DND-41 (cell line): ENCODE measurements at regions not wholly inside any gene's neighbourhood (a gene's known extent, or its start where the extent isn't known, plus 50 kb on each side); places are given as distances from the start of the nearest gene placed in this dataset.

Experiments used
- ATAC-seq: fragments of 200-7000 bp; cut with Tn5 transposase; 3 replicates; pipeline ENCODE4 v1.9.1; 2021; ENCODE audit warnings: low read depth; ENCODE audit not compliant: insufficient read depth
- DNase-seq: peaks from one replicate; pipeline ENCODE4 v3.0.0-alpha.2; 2020
- H2AFZ ChIP-seq: 2 replicates; pipeline ENCODE4 v1.6.0; 2012; ENCODE audit warnings: low read depth, low read length
- H3K27ac ChIP-seq: 2 replicates; pipeline ENCODE4 v1.5.1; 2012; ENCODE audit warnings: low read length, inconsistent platforms
- H3K27me3 ChIP-seq: fragments of 200-600 bp; sonication (generic); 2 replicates; pipeline ENCODE4 v1.6.0; 2012; ENCODE audit warnings: low read length, mild to moderate bottlenecking, inconsistent platforms; ENCODE audit not compliant: insufficient read depth, poor library complexity
- H3K36me3 ChIP-seq: 2 replicates; pipeline ENCODE4 v1.5.1; 2012; ENCODE audit warnings: low read length, inconsistent platforms; ENCODE audit not compliant: insufficient read depth
- H3K4me1 ChIP-seq: 2 replicates; pipeline ENCODE4 v1.5.1; 2012; ENCODE audit warnings: mild to moderate bottlenecking, low read length; ENCODE audit not compliant: insufficient read depth
- H3K4me2 ChIP-seq: 2 replicates; pipeline ENCODE4 v1.6.0; 2012; ENCODE audit warnings: mild to moderate bottlenecking, moderate library complexity, low read length, inconsistent platforms; ENCODE audit not compliant: insufficient read depth
- H3K4me3 ChIP-seq, 2 experiments: fragments of 200-600 bp in 1 of 2; shearing (Covaris generic) in 1 of 2; 2 replicates each; pipeline ENCODE4 v1.5.1; 2012 to 2016; ENCODE audit warnings: inconsistent platforms in 2 of 2, low read length in 2 of 2, mild to moderate bottlenecking in 2 of 2, low read depth in 1 of 2, moderate library complexity in 1 of 2
- H3K79me2 ChIP-seq: 2 replicates; pipeline ENCODE4 v1.6.0; 2012; ENCODE audit warnings: low read length, inconsistent platforms; ENCODE audit not compliant: insufficient read depth
- H3K9ac ChIP-seq: 2 replicates; pipeline ENCODE4 v1.6.0; 2012; ENCODE audit warnings: low read depth, mild to moderate bottlenecking, inconsistent platforms, low read length, moderate library complexity
- H3K9me3 ChIP-seq: 2 replicates; pipeline ENCODE4 v1.5.1; 2012; ENCODE audit warnings: low read length, moderate library complexity, mild to moderate bottlenecking, inconsistent platforms; ENCODE audit not compliant: insufficient read depth, severe bottlenecking
- H4K20me1 ChIP-seq: 2 replicates; pipeline ENCODE4 v1.6.0; 2012; ENCODE audit warnings: low read length; ENCODE audit not compliant: insufficient read depth
- CTCF ChIP-seq: IDR thresholded peaks from 2 replicates; pipeline ENCODE4 v1.5.1; 2012; ENCODE audit warnings: borderline replicate concordance, low read length, moderate library complexity, mild to moderate bottlenecking; ENCODE audit not compliant: poor library complexity, severe bottlenecking; ENCODE audit errors: extremely low read depth
- EZH2 ChIP-seq: IDR thresholded peaks from 3 replicates; pipeline ENCODE4 v1.6.1; 2012; ENCODE audit warnings: borderline replicate concordance, low read depth, mild to moderate bottlenecking, moderate library complexity, low read length, inconsistent platforms; ENCODE audit not compliant: severe bottlenecking

GRCh38 chr13:78487707-78488106 is 115.6 kb downstream of the POU4F1 start:
- no peak overlapping the region for H3K9ac ChIP-seq
- H3K9me3 ChIP-seq, result peaks cover 5% of the 10 kb centered on the region
- H3K27ac ChIP-seq, result no peak overlapping the region
- no peak overlapping the region for H2AFZ ChIP-seq
- DNase-seq, result no peak
- no peaks in the 10 kb centered on the region for H4K20me1 ChIP-seq
- H3K4me2 ChIP-seq, result no peak overlapping the region
- TF ChIP-seq EZH2, result no peak
- no peak for TF ChIP-seq CTCF
- H3K36me3 ChIP-seq, result no peaks in the 10 kb centered on the region
- H3K27me3 ChIP-seq, result no peaks in the 10 kb centered on the region
- no peaks in the 10 kb centered on the region for H3K79me2 ChIP-seq
- no peak overlapping the region for H3K4me3 ChIP-seq
- H3K4me1 ChIP-seq, result no peaks in the 10 kb centered on the region
- ATAC-seq, result no peak

DNA sequence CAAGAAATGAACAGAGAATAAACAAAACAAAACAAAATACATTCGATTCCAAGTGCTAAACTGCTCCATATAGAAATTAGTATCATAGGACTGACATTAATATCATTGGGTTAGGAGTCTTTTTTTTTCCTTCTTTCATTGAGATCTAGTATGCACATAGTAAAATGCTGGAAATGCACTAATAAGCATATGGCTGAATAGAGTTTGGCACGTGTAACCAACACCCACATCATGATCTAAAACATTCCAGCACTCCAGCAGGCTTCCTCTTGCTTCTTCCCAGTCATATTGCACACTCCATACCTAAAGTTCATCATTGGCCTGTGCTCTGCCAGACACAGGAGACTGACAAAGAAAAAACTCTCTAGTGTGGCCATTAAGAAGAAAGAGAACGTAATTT is 117.5 kb downstream of the POU4F1 start:
- Histone ChIP-seq H3K4me3 (no peak overlapping the region), H4K20me1 (no peaks in the 10 kb centered on the region), H3K27me3 (no peaks in the 10 kb centered on the region), H3K9ac (no peak overlapping the region), H2AFZ (no peak overlapping the region), H3K4me2 (no peak overlapping the region), H3K9me3 (no peaks in the 10 kb centered on the region), H3K27ac (no peak overlapping the region), H3K79me2 (no peaks in the 10 kb centered on the region), H3K36me3 (no peaks in the 10 kb centered on the region), H3K4me1 (no peaks in the 10 kb centered on the region)
- ATAC-seq, result no peak
- TF ChIP-seq EZH2 (no peak), CTCF (no peak)
- DNase-seq, result no peak

DNA sequence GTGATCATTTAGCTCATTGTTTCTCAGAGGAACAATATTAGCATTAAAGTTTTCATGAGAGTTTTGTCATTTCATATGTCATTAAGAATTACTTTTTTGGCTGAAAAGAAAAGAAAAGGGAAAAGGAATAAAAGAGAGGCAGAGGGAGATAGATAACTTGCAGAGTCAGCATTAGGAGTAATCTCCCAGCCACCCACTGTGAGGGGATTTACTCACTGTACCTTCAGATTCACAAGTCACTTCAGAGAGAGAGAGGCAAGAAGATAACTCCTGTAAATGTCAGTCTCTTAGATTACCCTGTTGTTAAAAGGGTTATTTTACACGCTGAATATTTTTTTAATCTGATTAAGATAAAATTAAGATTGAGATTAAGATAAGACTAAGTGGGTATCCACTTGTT is 125.2 kb downstream of the POU4F1 start:
- no peak overlapping the region for H3K27ac ChIP-seq
- H3K9me3 ChIP-seq, result no peaks in the 10 kb centered on the region
- H3K36me3 ChIP-seq, result no peaks in the 10 kb centered on the region
- H3K4me2 ChIP-seq, result no peak overlapping the region
- H3K27me3 ChIP-seq, result peaks cover 3% of the 10 kb centered on the region
- no peaks in the 10 kb centered on the region for H4K20me1 ChIP-seq
- no peak for ATAC-seq
- H3K9ac ChIP-seq, result no peak overlapping the region
- no peak overlapping the region for H2AFZ ChIP-seq
- no peaks in the 10 kb centered on the region for H3K4me1 ChIP-seq
- DNase-seq, result no peak
- no peaks in the 10 kb centered on the region for H3K79me2 ChIP-seq
- H3K4me3 ChIP-seq, result no peak overlapping the region
- TF ChIP-seq EZH2 (no peak), CTCF (no peak)

DNA sequence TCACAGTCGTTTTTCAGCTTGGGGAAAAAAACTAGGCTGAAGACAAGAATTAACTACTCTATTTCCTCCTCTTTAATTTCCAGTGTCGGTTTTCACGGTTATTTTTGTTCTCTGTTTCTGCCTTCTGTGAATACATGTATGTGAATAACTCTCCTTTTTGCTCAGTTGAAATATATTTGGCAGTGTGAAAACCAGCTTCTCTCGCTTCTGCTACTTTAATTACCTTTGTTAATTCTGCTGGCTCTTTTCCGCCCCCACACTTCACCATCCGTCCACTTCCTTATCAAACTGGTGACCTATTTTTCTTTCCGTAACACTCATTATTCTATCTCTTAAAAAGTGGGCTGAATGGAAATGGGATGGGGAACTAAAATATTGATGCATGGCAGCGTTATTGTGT is 126.4 kb downstream of the POU4F1 start:
- Histone ChIP-seq H3K27ac (no peak overlapping the region), H3K4me2 (no peak overlapping the region), H3K9me3 (no peaks in the 10 kb centered on the region), H4K20me1 (no peaks in the 10 kb centered on the region), H3K36me3 (no peaks in the 10 kb centered on the region), H3K27me3 (peaks cover 3% of the 10 kb centered on the region), H2AFZ (no peak overlapping the region), H3K79me2 (no peaks in the 10 kb centered on the region), H3K4me1 (no peaks in the 10 kb centered on the region), H3K4me3 (no peak overlapping the region), H3K9ac (no peak overlapping the region)
- TF ChIP-seq EZH2 (no peak), CTCF (no peak)
- no peak for DNase-seq
- ATAC-seq, result no peak
